Fibroblast of the aortic adventitia (primary cell): ENCODE measurements at regions not wholly inside any gene's neighbourhood (a gene's known extent, or its start where the extent isn't known, plus 50 kb on each side); places are given as distances from the start of the nearest gene placed in this dataset.

Experiments used
- DNase-seq: peaks from one replicate; pipeline ENCODE4 v3.0.0-alpha.2; 2010; ENCODE audit warnings: low read depth
- H3K4me3 ChIP-seq: 2 replicates; pipeline ENCODE4 v1.5.1; 2011; ENCODE audit warnings: low read depth, mild to moderate bottlenecking, control low read depth, low read length, moderate library complexity
- CTCF ChIP-seq: IDR thresholded peaks from 2 replicates; pipeline ENCODE4 v1.5.1; 2011; ENCODE audit warnings: mild to moderate bottlenecking, low read length, control low read depth, inconsistent platforms; ENCODE audit not compliant: insufficient read depth

DNA sequence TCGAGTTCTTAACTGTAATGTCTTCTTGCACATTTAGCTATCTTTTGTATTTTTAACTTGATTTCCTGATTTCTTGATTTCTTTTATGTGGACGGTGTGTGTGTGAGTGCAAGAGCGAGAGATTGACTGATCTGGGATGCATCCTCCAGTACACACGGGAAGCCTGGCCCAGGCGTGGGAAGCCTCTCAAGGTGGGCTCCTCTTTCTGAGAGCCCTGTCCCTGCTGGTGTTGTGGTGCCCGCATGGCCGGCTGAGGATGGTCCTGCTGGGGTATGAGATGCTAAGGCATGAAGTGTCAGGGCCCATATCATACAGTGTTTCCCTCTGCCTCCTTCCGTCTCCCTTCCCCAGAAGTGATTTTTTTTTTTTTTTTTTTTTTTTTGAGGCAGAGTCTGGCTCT is 130.8 kb upstream of the TCERG1L start:
- H3K4me3 ChIP-seq: no peak overlapping the region
- TF ChIP-seq CTCF: no peak
- no peak for DNase-seq

- H3K4me3 ChIP-seq: no peak overlapping the region
- no peak for DNase-seq
- TF ChIP-seq CTCF: no peak
These were observed 132.8 kb upstream of the TCERG1L start for GRCh38 chr10:131444286-131444685.

DNA sequence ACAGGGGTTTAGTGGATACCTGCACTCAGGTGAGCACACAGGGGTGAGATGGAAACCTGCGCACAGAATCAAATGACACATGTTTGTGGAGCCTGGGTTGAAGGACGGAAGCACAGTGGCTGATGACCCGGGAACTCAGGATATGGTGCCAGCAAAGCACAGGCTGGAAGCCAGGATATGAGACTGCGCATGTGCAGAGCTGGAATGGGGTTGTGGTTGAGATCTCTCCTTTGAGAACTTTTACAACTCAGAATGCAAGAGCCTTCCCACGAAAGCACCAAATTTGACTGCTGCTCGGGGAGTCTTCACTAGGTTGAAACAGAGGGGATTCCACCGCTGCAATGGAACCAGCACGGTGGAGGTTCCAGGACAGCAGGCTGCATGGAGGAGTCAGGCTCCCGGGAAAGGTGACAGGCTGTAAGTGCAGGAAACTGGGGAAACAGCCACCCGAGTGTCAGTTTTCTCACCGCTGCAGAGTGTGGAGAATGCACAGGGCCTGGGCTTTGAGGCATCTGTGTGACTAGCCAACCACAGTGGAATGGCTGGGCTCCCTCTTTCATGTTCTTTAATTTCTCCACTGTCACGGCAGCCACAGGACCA is 133.4 kb upstream of the TCERG1L start:
- DNase-seq: no peak
- H3K4me3 ChIP-seq: no peak overlapping the region
- no peak for TF ChIP-seq CTCF

GRCh38 chr10:131445623-131446022 is 134.1 kb upstream of the TCERG1L start:
- DNase-seq: no peak
- TF ChIP-seq CTCF: no peak
- no peak overlapping the region for H3K4me3 ChIP-seq

GRCh38 chr10:131446171-131446570 is 134.7 kb upstream of the TCERG1L start:
- no peak for TF ChIP-seq CTCF
- no peak overlapping the region for H3K4me3 ChIP-seq
- DNase-seq: no peak

DNA sequence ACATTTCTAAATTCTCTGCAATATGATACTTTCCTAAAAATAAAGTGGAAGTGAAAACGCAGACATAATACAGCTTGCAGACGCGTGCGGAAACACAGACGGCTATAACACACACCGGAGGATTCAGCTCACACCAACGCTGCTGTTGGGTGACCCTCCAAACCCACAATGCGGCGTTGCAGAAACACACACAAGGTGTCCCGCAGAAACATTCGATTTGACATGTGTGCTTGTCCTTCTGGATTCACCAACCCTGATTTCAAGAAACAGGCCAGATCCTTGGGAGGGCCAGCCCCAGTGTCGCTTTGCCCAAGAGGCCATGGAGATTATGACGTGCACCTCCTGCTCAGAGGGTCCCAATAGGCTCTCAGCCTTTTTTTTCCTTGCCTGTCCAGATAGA is 136.7 kb upstream of the TCERG1L start:
- no peak for DNase-seq
- TF ChIP-seq CTCF: no peak

GRCh38 chr10:131448883-131449282 is 137.4 kb upstream of the TCERG1L start:
- no peak overlapping the region for H3K4me3 ChIP-seq
- no peak for DNase-seq
- TF ChIP-seq CTCF: no peak

More for the DNA sequence above, 136.7 kb upstream of the TCERG1L start:
- H3K4me3 ChIP-seq: no peak overlapping the region
